ENCODE measurements at regions not wholly inside any gene's neighbourhood (a gene's known extent, or its start where the extent isn't known, plus 50 kb on each side); places are given as distances from the start of the nearest gene placed in this dataset.

DNA sequence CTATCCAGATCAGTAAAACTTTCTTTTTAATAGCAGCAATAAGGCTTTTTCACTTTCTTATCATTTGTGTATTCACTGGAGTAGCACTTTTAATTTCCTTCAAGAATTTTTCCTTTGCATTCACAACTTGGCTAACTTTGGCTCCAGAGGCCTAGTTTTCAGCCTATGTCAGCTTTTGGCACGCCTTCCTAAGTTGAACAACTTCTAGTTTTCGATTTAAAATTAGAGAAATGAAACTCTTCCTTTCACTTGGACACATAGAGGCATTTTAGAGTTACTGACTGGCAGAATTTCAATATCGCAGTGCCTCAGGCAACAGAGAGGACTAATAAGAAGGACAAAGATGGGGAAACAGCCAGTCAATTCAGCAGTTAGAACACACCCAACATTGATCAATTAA lies 577.4 kb downstream of the DSC3 start (continued):
- no peak for TF ChIP-seq CHD7 (IDR thresholded peaks at IDR 0.05; ENCODE audit: insufficient replicate concordance, low read length)
- no peak for TF ChIP-seq SP2 (IDR thresholded peaks at IDR 0.05; ENCODE audit: low read length)
- TF ChIP-seq TEAD4 (IDR thresholded peaks at IDR 0.05; ENCODE audit: low read depth, low read length): no peak
- TF ChIP-seq BCL11A (IDR thresholded peaks at IDR 0.05; ENCODE audit: low read depth in 2 of 2, low read length in 2 of 2): no peak
- TF ChIP-seq CREB1 (IDR thresholded peaks at IDR 0.05): no peak
- no peak for TF ChIP-seq SRF (IDR thresholded peaks at IDR 0.05; ENCODE audit: low read depth, low read length)
- TF ChIP-seq, protein P1, sequence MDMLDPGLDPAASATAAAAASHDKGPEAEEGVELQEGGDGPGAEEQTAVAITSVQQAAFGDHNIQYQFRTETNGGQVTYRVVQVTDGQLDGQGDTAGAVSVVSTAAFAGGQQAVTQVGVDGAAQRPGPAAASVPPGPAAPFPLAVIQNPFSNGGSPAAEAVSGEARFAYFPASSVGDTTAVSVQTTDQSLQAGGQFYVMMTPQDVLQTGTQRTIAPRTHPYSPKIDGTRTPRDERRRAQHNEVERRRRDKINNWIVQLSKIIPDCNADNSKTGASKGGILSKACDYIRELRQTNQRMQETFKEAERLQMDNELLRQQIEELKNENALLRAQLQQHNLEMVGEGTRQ (IDR thresholded peaks at IDR 0.05; ENCODE audit: low read length): no peak
- TF ChIP-seq EGR1 (IDR thresholded peaks at IDR 0.05; ENCODE audit: borderline replicate concordance, low read depth, low read length): no peak
- no peak for TF ChIP-seq TBP (IDR thresholded peaks at IDR 0.05; ENCODE audit: low read depth, low read length)
- TF ChIP-seq JUN (IDR thresholded peaks at IDR 0.05; ENCODE audit: low read depth, low read length): no peak
- TF ChIP-seq, protein P2, sequence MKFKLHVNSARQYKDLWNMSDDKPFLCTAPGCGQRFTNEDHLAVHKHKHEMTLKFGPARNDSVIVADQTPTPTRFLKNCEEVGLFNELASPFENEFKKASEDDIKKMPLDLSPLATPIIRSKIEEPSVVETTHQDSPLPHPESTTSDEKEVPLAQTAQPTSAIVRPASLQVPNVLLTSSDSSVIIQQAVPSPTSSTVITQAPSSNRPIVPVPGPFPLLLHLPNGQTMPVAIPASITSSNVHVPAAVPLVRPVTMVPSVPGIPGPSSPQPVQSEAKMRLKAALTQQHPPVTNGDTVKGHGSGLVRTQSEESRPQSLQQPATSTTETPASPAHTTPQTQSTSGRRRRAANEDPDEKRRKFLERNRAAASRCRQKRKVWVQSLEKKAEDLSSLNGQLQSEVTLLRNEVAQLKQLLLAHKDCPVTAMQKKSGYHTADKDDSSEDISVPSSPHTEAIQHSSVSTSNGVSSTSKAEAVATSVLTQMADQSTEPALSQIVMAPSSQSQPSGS (IDR thresholded peaks at IDR 0.05; ENCODE audit: low read length): no peak
